ENCODE measurements at regions not wholly inside any gene's neighbourhood (a gene's known extent, or its start where the extent isn't known, plus 50 kb on each side); places are given as distances from the start of the nearest gene placed in this dataset.
"Not testable (repeated sequence)": the region's sequence is repeated elsewhere in the genome, so short reads cannot be mapped to it uniquely, and the experiment has no call there.

DNA sequence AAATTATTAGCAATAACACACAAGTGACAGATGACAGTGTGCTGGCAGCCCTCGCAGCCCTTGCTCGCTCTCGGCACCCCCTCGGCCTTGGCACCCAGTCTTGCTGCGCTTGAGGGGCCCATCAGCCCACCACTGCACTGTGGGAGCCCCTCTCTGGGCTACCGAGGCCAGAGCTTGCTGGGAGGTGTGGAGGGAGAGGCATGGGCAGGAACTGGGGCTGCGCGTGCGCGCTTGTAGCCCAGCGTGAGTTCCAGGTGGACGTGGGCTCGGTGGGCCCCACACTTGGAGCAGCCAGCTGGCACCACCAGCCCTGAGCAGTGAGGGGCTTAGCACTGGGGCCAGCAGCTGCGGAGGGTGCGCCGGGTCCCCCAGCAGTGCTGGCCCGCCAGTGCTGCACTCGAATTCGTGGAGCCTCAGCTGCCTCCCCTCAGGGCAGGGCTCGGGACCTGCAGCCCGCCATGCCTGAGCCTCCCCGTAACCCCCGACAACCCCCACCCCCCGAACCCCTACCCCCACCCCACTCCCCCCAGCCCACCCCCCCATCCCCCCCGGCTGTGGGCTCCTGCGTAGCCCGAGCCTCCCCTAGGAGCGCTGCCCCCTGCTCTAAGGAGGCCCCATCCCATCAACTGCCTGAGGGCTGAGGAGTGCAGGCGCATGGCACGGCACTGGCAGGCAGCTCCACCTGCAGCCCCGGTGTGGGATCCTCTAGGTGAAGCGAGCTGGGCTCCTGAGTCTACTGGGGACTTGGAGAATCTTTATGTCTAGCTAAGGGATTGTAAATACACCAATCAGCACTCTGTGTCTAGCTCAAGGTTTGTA, 240.9 kb downstream of the TRIM36 start:
- Histone ChIP-seq H3K27ac (ENCODE audit: low read depth) (no peak overlapping the region), H3K4me1 (ENCODE audit: insufficient read depth) (no peaks in the 10 kb centered on the region), H3K4me3 (ENCODE audit: low read depth, low read length) (no peak overlapping the region), H3K36me3 (ENCODE audit: insufficient read depth) (no peaks in the 10 kb centered on the region)
- DNase-seq (ENCODE audit: extremely low spot score) = no peak
- WGBS = 89% methylated on average over 32 of the region's 32 CpGs

DNA sequence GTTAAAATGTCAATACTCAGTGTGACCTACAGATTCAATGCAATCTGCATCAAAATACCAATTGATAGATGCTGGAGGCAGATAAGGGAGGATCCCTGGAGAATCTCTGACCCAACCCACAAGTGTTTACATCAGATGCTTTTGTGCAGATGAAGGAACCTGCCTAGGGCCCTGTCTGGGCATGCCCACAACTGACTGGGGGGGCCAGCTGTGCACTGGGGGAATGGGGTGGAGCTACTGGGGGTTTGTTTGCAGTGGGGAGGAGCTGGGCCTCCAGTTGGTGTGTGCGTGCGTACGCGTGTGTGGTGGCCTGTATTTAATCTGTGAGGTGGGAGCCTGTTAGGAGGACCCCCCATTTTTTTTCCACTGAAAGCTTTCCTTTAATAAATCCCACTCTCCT, 244.9 kb downstream of the TRIM36 start:
- Histone ChIP-seq H3K27ac (ENCODE audit: low read depth) (no peak overlapping the region), H3K4me3 (ENCODE audit: low read depth, low read length) (no peak overlapping the region), H3K4me1 (ENCODE audit: insufficient read depth) (no peaks in the 10 kb centered on the region), H3K36me3 (ENCODE audit: insufficient read depth) (no peaks in the 10 kb centered on the region)
- WGBS = 91% methylated on average over 4 of the region's 4 CpGs
- DNase-seq (ENCODE audit: extremely low spot score) = no peak

DNA sequence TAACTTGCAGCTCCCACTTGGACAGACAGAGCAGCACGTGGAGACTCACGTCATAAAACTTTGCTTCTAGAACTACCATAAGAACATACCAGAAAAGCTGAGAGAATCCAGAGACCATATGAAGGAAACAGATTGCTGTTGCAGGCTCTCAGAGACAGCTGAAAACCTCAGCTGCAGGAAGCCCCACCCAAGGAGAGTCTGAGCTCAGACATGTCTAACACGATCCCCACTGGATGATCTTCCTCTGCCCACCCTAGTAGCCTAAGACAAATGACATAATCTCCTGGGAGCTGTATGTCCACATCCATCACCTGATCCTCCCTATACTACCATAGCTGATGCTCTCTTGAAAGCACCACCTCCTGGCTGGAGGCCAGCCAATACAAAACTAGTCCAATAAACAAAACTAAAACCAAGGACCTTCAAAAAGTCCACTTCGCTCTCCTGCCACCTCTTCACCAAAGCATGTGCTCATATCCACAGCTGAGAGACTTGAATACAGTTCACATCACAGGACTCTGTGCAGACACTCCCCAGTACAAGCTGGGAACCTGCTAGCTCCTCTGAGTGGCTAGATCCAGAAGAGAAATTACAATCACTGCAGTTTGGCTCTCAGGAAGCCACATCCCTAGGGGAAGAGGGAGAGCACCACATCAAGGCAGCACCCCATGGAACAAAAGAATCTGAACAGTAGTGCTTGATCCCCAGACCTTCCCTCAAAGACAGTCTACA, 257.4 kb downstream of the TRIM36 start:
- Histone ChIP-seq H3K4me3 (ENCODE audit: low read depth, low read length) (no peak overlapping the region), H3K27ac (ENCODE audit: low read depth) (no peak overlapping the region), H3K36me3 (ENCODE audit: insufficient read depth) (no peaks in the 10 kb centered on the region), H3K4me1 (ENCODE audit: insufficient read depth) (no peaks in the 10 kb centered on the region)
- no peak for DNase-seq (ENCODE audit: extremely low spot score)
- WGBS = 61% methylated on average over 4 of the region's 4 CpGs

DNA sequence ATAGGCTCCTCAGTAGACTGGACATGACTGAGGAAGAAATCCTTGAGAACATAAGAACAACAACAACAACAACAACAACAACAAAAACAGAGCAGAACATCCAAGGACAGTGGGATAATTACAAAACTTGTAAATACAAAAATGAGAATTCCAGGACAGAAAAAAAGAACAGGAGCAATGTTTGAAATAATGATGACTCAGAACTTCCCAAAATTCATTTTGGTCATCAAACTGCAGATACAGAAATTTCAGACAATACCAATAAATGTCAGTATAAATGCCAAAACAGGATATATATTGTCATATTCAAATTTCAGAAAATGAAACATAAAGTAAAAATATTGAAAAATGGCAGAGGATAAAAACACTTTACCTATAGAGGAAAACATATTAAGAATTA, 259.0 kb downstream of the TRIM36 start:
- H3K4me3 ChIP-seq (ENCODE audit: low read depth, low read length) = no peak overlapping the region
- no peak for DNase-seq (ENCODE audit: extremely low spot score)
- H3K4me1 ChIP-seq (ENCODE audit: insufficient read depth) = no peaks in the 10 kb centered on the region
- no peaks in the 10 kb centered on the region for H3K36me3 ChIP-seq (ENCODE audit: insufficient read depth)
- no peak overlapping the region for H3K27ac ChIP-seq (ENCODE audit: low read depth)

DNA sequence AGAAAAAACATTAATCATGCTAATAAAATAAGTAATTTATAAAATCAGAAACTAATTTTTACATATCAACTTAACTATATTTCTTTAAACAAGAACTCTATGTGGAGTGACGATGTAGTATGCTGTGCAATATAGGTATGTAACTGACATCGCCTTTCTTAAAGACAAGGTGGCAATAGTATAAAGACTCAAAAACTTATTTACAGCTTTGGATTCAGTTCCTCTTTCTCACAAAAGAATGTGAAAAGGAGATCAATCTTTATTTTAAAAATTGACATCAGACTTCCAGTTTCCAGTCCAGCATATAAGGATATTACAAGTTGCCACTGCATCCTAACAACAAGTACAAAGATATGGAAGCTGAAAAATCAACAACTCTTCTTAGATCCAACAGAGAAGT, 260.3 kb downstream of the TRIM36 start:
- no peaks in the 10 kb centered on the region for H3K4me1 ChIP-seq (ENCODE audit: insufficient read depth)
- no peaks in the 10 kb centered on the region for H3K36me3 ChIP-seq (ENCODE audit: insufficient read depth)
- no peak overlapping the region for H3K4me3 ChIP-seq (ENCODE audit: low read depth, low read length)
- WGBS = 97% methylated on average over 2 of the region's 2 CpGs
- H3K27ac ChIP-seq (ENCODE audit: low read depth) = no peak overlapping the region
- DNase-seq (ENCODE audit: extremely low spot score) = no peak

DNA sequence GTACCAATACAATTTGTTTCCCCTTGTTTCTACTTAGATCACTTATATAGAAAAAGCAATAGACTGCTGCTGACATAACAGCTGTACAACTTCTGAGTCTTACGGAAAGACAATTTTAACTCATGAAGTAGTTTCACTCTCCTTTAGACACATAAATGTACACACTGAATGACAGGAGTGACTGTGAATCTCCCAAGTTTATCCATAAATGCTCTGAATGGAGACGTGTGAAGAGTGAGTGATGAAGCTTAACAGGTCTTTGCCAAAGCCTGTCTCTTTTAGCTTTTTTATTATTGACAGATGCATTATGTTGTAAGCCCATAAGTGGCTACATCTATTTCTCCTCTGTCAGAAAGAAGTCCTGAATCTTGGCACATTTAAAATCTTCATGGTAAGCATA, 265.9 kb downstream of the TRIM36 start:
- H3K36me3 ChIP-seq (ENCODE audit: insufficient read depth) = no peaks in the 10 kb centered on the region
- H3K4me1 ChIP-seq (ENCODE audit: insufficient read depth) = no peaks in the 10 kb centered on the region
- no peak overlapping the region for H3K4me3 ChIP-seq (ENCODE audit: low read depth, low read length)
- no peak overlapping the region for H3K27ac ChIP-seq (ENCODE audit: low read depth)
- WGBS = 33% methylated on average over 2 of the region's 2 CpGs
- DNase-seq (ENCODE audit: extremely low spot score) = no peak

DNA sequence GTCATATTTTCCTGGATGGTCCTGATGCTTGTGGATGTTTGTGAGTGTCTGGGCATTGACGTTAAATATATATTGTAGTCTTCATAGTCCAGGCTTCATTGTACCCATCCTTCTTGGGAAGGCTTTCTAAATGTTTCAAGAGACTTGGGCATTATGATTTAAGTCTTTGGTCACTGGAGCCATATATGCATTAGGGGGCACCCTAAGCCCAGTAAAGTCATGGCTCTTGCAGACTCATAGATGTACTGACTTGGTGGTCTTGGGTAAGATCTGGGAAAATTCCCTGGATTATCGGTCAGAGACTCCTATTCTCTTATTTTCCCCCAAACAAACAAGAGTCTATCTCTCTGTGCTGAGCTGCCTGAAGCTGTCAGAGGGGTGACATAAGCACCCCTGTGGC, 271.1 kb downstream of the TRIM36 start:
- no peak for DNase-seq (ENCODE audit: extremely low spot score)
- Histone ChIP-seq H3K27ac (ENCODE audit: low read depth) (no peak overlapping the region), H3K36me3 (ENCODE audit: insufficient read depth) (no peaks in the 10 kb centered on the region), H3K4me3 (ENCODE audit: low read depth, low read length) (no peak overlapping the region), H3K4me1 (ENCODE audit: insufficient read depth) (no peaks in the 10 kb centered on the region)
- 85% methylated on average over 2 of the region's 2 CpGs for WGBS

DNA sequence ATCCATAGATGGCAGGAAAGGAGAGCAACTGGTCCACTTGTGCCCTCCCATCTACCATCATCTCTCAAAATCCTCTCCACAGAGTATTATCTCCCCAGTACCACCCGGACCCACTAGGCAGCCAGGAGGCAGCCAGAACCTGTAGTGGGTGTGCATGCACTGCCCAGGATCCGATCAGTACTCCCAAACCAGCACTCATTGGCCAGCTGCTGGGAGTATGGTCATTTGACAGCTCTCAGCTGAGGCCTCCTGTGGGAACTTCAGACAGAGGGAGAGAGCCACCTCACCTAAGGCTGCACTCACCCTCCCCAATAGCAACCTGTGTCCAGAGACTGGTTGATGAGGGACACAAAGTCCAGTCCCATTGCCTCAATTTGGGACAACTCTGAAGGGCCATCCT, 286.0 kb downstream of the TRIM36 start:
- WGBS = 82% methylated on average over 2 of the region's 2 CpGs

DNA sequence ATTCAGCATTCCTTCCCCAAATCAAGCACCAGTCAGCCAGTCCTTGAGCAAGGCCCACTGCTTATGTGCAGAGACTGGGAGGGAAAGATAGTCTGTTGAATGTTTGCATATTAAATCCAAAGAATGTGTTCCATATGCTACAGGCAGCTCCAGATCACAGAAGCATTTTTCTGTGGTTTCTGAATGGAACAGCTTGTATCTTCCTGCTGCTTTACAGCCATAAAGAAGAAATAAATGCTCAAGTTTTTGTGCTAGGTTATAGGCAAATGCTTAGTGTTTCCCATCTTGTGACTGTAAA, 310.3 kb downstream of the TRIM36 start:
- Histone ChIP-seq H3K36me3 (ENCODE audit: insufficient read depth) (no peaks in the 10 kb centered on the region), H3K4me3 (ENCODE audit: low read depth, low read length) (no peak overlapping the region), H3K27ac (ENCODE audit: low read depth) (no peak overlapping the region), H3K4me1 (ENCODE audit: insufficient read depth) (no peaks in the 10 kb centered on the region)
- DNase-seq (ENCODE audit: extremely low spot score) = no peak

More for the DNA sequence above, 286.0 kb downstream of the TRIM36 start:
- no peak overlapping the region for H3K27ac ChIP-seq (ENCODE audit: low read depth)
- no peaks in the 10 kb centered on the region for H3K4me1 ChIP-seq (ENCODE audit: insufficient read depth)
- no peak for DNase-seq (ENCODE audit: extremely low spot score)
- H3K4me3 ChIP-seq (ENCODE audit: low read depth, low read length) = no peak overlapping the region
- H3K36me3 ChIP-seq (ENCODE audit: insufficient read depth) = no peaks in the 10 kb centered on the region

DNA sequence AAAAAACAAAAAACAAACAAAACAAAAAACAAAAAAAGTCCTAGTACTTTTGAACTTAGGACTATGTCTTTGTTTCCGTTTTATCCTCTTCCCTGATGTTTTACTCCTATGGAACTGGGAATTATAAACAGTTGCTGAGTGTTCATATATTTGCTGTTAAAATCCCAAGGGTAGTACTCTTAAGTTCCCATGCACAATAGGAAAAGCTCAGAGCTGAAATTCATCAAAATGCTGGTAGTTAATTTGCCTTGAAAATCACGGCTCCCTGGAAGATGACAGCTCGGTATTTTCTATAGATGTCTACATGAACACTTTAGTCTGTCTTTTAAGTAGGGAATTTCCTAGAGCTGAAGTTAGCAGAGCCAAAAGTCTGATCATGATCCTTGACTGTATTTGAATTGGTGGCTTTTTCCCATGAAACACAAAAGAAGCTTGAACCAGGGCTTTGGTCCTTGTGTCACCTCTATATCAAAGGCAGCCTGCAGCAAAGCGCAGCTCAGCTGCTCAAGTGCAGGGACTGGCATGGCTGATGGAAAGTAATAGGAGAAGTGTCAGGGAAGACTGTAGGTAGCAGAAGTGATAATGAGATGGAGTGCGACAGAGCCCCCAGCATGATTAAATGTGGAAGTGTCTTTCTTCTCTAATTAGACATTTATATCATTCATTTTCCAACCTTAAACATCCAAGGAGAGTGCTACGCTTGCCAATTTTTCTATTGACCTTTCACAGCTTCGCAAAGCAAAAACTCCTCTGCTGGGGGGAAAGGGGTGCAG, 310.9 kb downstream of the TRIM36 start:
- Histone ChIP-seq H3K36me3 (ENCODE audit: insufficient read depth) (no peaks in the 10 kb centered on the region), H3K4me1 (ENCODE audit: insufficient read depth) (no peaks in the 10 kb centered on the region), H3K4me3 (ENCODE audit: low read depth, low read length) (no peak overlapping the region), H3K27ac (ENCODE audit: low read depth) (no peak overlapping the region)
- 78% methylated on average over 7 of the region's 7 CpGs for WGBS
- no peak for DNase-seq (ENCODE audit: extremely low spot score)

DNA sequence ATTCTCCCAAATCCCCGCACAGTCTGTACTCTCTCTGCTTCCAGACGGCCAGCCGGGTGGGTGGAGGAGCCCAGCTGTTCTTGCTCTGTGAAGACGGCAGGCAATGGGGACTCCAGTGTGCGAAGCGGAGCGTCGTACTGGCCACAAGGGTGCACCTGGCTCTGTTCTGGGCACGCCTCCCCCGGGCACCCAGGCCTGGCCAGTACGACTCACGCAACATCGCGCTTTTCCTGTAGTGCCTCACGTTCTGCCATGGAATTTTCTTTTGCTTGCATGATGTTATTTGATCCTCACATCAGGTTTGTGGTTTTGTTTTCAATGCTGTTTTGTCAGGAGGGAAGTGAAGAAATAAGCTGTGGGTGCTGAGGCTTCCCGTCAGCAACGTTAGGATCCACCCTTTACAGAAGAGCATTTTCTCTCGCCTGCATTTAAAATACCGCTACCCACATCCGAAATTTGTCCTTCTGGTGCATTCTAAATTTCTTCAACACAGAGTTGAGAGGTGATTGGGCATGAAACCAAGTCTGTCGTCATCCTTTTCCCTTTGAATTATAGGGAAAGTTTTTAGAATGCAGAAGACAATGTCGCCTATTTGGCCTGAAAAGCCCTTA, 311.7 kb downstream of the TRIM36 start:
- H3K27ac ChIP-seq (ENCODE audit: low read depth) = no peak overlapping the region
- WGBS = 43% methylated on average over 22 of the region's 22 CpGs
- no peaks in the 10 kb centered on the region for H3K4me1 ChIP-seq (ENCODE audit: insufficient read depth)
- no peaks in the 10 kb centered on the region for H3K36me3 ChIP-seq (ENCODE audit: insufficient read depth)
- no peak overlapping the region for H3K4me3 ChIP-seq (ENCODE audit: low read depth, low read length)
- no peak for DNase-seq (ENCODE audit: extremely low spot score)

DNA sequence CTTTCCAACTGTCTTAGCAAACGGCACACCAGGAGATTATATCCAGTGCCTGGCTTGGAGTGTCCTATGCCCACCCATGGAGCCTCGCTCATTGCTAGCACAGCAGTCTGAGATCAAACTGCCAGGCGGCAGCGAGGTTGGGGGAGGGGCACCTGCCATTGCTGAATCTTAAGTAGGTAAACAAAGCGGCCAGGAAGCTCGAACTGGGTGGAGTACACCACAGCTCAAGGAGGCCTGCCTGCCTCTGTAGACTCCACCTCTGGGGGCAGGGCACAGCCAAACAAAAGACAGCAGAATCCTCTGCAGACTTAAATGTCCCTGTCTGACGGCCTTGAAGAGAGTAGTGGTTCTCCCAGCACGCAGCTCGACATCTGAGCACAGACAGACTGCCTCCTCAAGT, 325.0 kb downstream of the TRIM36 start:
- not testable (repeated sequence) for DNase-seq (ENCODE audit: extremely low spot score); H3K4me3 ChIP-seq (ENCODE audit: low read depth, low read length); H3K4me1 ChIP-seq (ENCODE audit: insufficient read depth); H3K27ac ChIP-seq (ENCODE audit: low read depth); H3K36me3 ChIP-seq (ENCODE audit: insufficient read depth)
- WGBS = 83% methylated on average over 9 of the region's 9 CpGs

DNA sequence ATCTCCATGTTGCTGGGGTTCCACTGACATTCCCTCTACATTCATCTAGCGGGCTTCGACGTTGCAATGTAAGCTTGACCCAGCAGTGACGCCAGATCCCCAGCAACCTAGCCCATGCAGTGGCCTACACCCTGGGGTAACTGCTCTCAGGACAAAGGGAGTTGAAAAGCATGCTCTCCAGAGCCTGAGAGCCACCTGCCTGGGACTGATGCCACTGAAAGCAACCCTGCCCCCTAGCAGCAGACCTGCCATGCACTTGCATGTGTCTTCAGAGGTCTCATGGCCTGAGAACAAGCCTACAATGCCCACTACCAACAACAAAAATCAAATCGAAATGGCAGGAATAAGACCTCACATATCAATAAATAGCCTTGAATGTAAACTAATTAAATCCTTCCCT, 330.3 kb downstream of the TRIM36 start:
- Histone ChIP-seq H3K4me3 (ENCODE audit: low read depth, low read length) (no peak overlapping the region), H3K36me3 (ENCODE audit: insufficient read depth) (no peaks in the 10 kb centered on the region), H3K4me1 (ENCODE audit: insufficient read depth) (no peaks in the 10 kb centered on the region), H3K27ac (ENCODE audit: low read depth) (no peak overlapping the region)
- 75% methylated on average over 5 of the region's 5 CpGs for WGBS
- DNase-seq (ENCODE audit: extremely low spot score) = no peak

DNA sequence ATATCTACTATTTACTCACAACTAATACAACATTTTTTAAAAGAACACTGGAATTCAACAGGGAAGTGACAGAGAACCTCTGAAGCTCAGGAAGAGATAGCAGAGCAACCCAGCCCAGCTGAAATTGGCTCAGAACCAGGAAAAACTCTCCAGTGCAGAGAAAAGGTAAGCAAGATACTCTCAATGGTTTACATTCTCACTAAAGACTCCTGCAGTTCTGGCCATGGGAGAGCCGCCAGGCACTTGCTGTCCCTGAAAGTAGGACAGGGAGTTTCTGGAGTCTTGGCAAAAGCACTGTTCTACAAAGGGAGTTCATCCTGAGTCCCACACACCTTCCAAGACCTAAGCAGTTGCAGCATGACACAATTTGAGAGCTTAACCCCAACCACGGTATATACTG, 330.8 kb downstream of the TRIM36 start:
- H3K27ac ChIP-seq (ENCODE audit: low read depth) = no peak overlapping the region
- WGBS = 44% methylated on average over 2 of the region's 2 CpGs
- H3K4me1 ChIP-seq (ENCODE audit: insufficient read depth) = no peaks in the 10 kb centered on the region
- no peak overlapping the region for H3K4me3 ChIP-seq (ENCODE audit: low read depth, low read length)
- no peaks in the 10 kb centered on the region for H3K36me3 ChIP-seq (ENCODE audit: insufficient read depth)
- no peak for DNase-seq (ENCODE audit: extremely low spot score)

All from urinary bladder (tissue), 3 donors.